G401.6 (cell line): ENCODE measurements at regions not wholly inside any gene's neighbourhood (a gene's known extent, or its start where the extent isn't known, plus 50 kb on each side); places are given as distances from the start of the nearest gene placed in this dataset.

Experiments used
- FAIRE-seq: peaks from 2 replicates; lab custom pipeline; 2012; peaks lifted over from hg19 to GRCh38; lab: Jason Lieb, UNC

GRCh38 chr20:39092733-39093410 is 130.7 kb downstream of the DHX35 start:
- FAIRE-seq, result no peak

- FAIRE-seq, result no peak
These were observed 128.8 kb downstream of the DHX35 start for GRCh38 chr20:39090906-39091305.

- FAIRE-seq, result no peak
These were observed 127.7 kb downstream of the DHX35 start for GRCh38 chr20:39089797-39090196.
